ENCODE measurements at regions not wholly inside any gene's neighbourhood (a gene's known extent, or its start where the extent isn't known, plus 50 kb on each side); places are given as distances from the start of the nearest gene placed in this dataset.

DNA sequence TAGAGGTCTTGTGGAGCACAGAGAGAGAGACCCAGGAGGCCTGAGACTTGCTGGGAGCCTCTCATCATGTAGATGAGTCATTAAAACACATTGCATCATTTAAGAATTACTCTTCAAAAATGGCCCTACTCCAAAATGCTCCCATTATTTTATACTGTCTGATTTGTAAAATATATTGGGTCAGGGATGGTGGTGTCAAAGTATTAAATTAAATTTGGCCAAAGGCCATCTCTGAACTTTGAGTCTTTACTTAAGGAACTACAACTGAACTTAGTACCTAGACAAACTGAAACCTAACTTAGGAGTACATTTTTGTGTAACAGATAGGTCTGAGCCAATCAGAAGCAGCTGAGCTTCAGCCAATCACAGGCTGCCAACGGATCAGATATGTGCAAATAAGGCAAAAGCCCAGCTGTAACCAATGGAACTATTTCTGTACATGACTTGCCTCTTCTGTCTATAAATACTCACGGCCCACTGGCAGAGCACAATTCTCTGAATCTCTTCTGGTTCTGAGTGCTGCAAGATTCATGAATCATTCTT, 657.2 kb downstream of the TLE1 start:
- Histone ChIP-seq H3K4me3 (replicated peaks in 1 of 3; ENCODE audit: insufficient read depth in 1 of 3, low read depth in 2 of 3, low read length in 3 of 3) (no peak overlapping the region), H3K4me1 (ENCODE audit: insufficient read depth, low read length) (no peaks in the 10 kb centered on the region), H3K4me2 (ENCODE audit: low read depth, low read length) (no peak overlapping the region), H3K36me3 (replicated peaks in 1 of 2; ENCODE audit: control insufficient read depth in 1 of 2, insufficient read depth in 2 of 2, low read length in 2 of 2) (no peaks in the 10 kb centered on the region), H3K9me3 (ENCODE audit: low read length) (no peaks in the 10 kb centered on the region), H3K9ac (ENCODE audit: insufficient read depth, low read depth, low read length) (no peak overlapping the region), H3K27me3 (ENCODE audit: control insufficient read depth in 1 of 2, insufficient read depth in 2 of 2, low read length in 2 of 2) (no peaks in the 10 kb centered on the region), H4K20me1 (ENCODE audit: insufficient read depth, low read length) (no peaks in the 10 kb centered on the region), H2AFZ (ENCODE audit: low read length) (no peak overlapping the region), H3K79me2 (ENCODE audit: insufficient read depth, low read length) (no peaks in the 10 kb centered on the region), H3K27ac (ENCODE audit: extremely low read length, insufficient read depth, low read length) (no peak overlapping the region)
- 5% methylated on average over 2 of the region's 2 CpGs for WGBS (ENCODE audit: low lambda C conversion rate)
- CTCF ChIA-PET (ENCODE audit: low intra/inter-chr PET ratio, low total read pairs): no interaction called here
- DNase-seq (ENCODE audit: low spot score) (peak; percentile 2), ATAC-seq (no peak), FAIRE-seq (no peak)
- no TSS peak for BruUV-seq (replicated peaks)
- in situ Hi-C loops (cut with HindIII; ENCODE audit: extremely low pct_ligation_motif_present, low pct_unique_long_range_greater_than_20kb) (no loop called here), intact Hi-C loops (cut with micrococcal nuclease; ENCODE audit: unreplicated experiment) (no loop called here)
- POLR2A ChIA-PET: no interaction called here
- TF ChIP-seq NCOA1 (CRISPR knock-in tag; IDR thresholded peaks at IDR 0.05) (no peak), ZKSCAN1 (IDR thresholded peaks at IDR 0.05; ENCODE audit: low read length) (no peak), SRF (IDR thresholded peaks at IDR 0.05; ENCODE audit: low read depth, low read length) (peak; percentile 18; the same call in 1 of the 2 replicates)

DNA sequence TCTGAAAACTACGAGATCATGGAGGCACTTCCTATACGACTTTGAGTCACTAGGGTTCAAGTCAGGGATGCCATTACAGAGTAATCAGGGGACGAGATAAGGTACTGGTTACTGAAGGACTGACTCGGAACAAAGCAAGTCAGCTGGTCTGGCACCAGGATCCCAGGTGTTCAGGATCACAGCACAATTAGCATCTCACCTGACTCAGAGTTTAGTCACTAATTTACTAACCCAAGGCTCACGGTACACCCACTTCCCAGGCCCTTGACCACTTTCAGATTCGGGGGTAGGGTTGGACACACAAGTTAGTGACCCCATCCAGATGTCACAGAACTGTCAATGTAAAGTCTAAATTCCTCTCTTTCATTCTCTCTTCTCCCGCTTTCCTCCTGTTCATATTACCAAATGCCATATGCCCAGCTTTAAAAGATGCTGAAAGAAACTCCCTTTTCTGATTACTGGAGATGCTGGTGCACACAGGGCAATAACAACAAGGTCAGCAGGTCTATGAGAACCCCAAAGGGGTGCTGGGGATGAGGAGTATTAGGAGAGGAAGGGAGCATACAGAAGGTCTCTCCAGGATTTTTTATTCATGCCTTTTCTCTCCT, 657.8 kb downstream of the TLE1 start:
- POLR2A ChIA-PET: no interaction called here
- FAIRE-seq: no peak
- Histone ChIP-seq H3K27me3 (ENCODE audit: control insufficient read depth in 1 of 2, insufficient read depth in 2 of 2, low read length in 2 of 2) (no peaks in the 10 kb centered on the region), H3K9me3 (ENCODE audit: low read length) (no peaks in the 10 kb centered on the region), H2AFZ (ENCODE audit: low read length) (no peak overlapping the region), H3K36me3 (replicated peaks in 1 of 2; ENCODE audit: control insufficient read depth in 1 of 2, insufficient read depth in 2 of 2, low read length in 2 of 2) (no peaks in the 10 kb centered on the region), H3K9ac (ENCODE audit: insufficient read depth, low read depth, low read length) (no peak overlapping the region), H4K20me1 (ENCODE audit: insufficient read depth, low read length) (no peaks in the 10 kb centered on the region), H3K4me2 (ENCODE audit: low read depth, low read length) (no peak overlapping the region), H3K4me1 (ENCODE audit: insufficient read depth, low read length) (no peaks in the 10 kb centered on the region), H3K4me3 (replicated peaks in 1 of 3; ENCODE audit: insufficient read depth in 1 of 3, low read depth in 2 of 3, low read length in 3 of 3) (no peak overlapping the region), H3K27ac (ENCODE audit: extremely low read length, insufficient read depth, low read length) (no peak overlapping the region), H3K79me2 (ENCODE audit: insufficient read depth, low read length) (no peaks in the 10 kb centered on the region)
- intact Hi-C loops (cut with micrococcal nuclease; ENCODE audit: unreplicated experiment) (no loop called here), in situ Hi-C loops (cut with HindIII; ENCODE audit: extremely low pct_ligation_motif_present, low pct_unique_long_range_greater_than_20kb) (no loop called here)
- no peak for DNase-seq (ENCODE audit: low spot score)
- BruUV-seq (replicated peaks): no TSS peak
- CTCF ChIA-PET (ENCODE audit: low intra/inter-chr PET ratio, low total read pairs): no interaction called here
- no peak for ATAC-seq
- WGBS (ENCODE audit: low lambda C conversion rate): 18% methylated on average over 5 of the region's 7 CpGs
- no peak for TF ChIP-seq SCMH1 (CRISPR knock-in tag; IDR thresholded peaks at IDR 0.05; ENCODE audit: borderline replicate concordance)
- no peak for TF ChIP-seq FOXP4 (CRISPR knock-in tag; IDR thresholded peaks at IDR 0.05)
- TF ChIP-seq, protein P1, sequence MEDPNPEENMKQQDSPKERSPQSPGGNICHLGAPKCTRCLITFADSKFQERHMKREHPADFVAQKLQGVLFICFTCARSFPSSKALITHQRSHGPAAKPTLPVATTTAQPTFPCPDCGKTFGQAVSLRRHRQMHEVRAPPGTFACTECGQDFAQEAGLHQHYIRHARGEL (CRISPR knock-in tag; IDR thresholded peaks at IDR 0.05): no peak
- no peak for TF ChIP-seq ZNF841 (CRISPR knock-in tag; IDR thresholded peaks at IDR 0.05; ENCODE audit: borderline replicate concordance)
